ENCODE measurements at regions not wholly inside any gene's neighbourhood (a gene's known extent, or its start where the extent isn't known, plus 50 kb on each side); places are given as distances from the start of the nearest gene placed in this dataset.

GRCh38 chr5:33182986-33183385 lies 257.8 kb upstream of the TARS1 start:
- no peaks in the 10 kb centered on the region for H3K4me1 ChIP-seq
- intact Hi-C loops (cut with DNase I; ENCODE audit: low total_unique reads) (no loop called here), in situ Hi-C loops (cut with MboI; ENCODE audit: low sequenced_read_pairs in 4 of 4) (no loop called here)
- TF ChIP-seq POLR2A (IDR thresholded peaks at IDR 0.05): no peak
- TF ChIP-seq, protein P1, sequence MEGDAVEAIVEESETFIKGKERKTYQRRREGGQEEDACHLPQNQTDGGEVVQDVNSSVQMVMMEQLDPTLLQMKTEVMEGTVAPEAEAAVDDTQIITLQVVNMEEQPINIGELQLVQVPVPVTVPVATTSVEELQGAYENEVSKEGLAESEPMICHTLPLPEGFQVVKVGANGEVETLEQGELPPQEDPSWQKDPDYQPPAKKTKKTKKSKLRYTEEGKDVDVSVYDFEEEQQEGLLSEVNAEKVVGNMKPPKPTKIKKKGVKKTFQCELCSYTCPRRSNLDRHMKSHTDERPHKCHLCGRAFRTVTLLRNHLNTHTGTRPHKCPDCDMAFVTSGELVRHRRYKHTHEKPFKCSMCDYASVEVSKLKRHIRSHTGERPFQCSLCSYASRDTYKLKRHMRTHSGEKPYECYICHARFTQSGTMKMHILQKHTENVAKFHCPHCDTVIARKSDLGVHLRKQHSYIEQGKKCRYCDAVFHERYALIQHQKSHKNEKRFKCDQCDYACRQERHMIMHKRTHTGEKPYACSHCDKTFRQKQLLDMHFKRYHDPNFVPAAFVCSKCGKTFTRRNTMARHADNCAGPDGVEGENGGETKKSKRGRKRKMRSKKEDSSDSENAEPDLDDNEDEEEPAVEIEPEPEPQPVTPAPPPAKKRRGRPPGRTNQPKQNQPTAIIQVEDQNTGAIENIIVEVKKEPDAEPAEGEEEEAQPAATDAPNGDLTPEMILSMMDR (IDR thresholded peaks at IDR 0.05 in 4 of 5, conservative IDR thresholded peaks at IDR 0.05 in 1 of 5): no peak
- ATAC-seq (no peak), DNase-seq (no peak)
- H3K9me3 ChIP-seq: no peaks in the 10 kb centered on the region
- no peak overlapping the region for H3K27ac ChIP-seq
- H3K4me3 ChIP-seq: no peak overlapping the region
- no peaks in the 10 kb centered on the region for H3K36me3 ChIP-seq
- H3K27me3 ChIP-seq: no peaks in the 10 kb centered on the region

DNA sequence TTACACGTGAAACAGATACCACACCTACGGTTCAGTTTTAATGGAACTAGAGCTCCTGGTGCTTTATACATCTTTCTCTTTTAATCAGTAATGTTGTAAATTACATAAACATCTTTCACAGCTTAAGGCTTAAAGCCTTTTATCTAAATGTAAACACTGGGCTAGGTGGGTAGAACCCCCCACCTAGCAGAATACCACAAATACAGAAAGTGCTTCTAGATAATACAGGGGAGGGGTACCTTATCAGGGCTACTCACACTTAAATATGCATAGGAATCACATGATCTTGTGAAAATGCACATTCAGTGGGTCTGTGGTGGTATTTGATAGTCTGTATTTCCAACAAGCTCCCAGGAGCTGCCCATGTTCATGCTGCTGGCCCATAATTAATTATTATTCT lies 256.4 kb upstream of the TARS1 start:
- Histone ChIP-seq H3K27ac (no peak overlapping the region), H3K4me1 (no peaks in the 10 kb centered on the region), H3K9me3 (no peaks in the 10 kb centered on the region), H3K36me3 (no peaks in the 10 kb centered on the region), H3K4me3 (no peak overlapping the region), H3K27me3 (no peaks in the 10 kb centered on the region)
- DNase-seq: no peak
- in situ Hi-C loops (cut with MboI; ENCODE audit: low sequenced_read_pairs in 4 of 4): no loop called here
- ATAC-seq: no peak
- TF ChIP-seq, protein P1 (IDR thresholded peaks at IDR 0.05 in 4 of 5, conservative IDR thresholded peaks at IDR 0.05 in 1 of 5): no peak
- TF ChIP-seq POLR2A (IDR thresholded peaks at IDR 0.05): no peak
- intact Hi-C loops (cut with DNase I; ENCODE audit: low total_unique reads): no loop called here

DNA sequence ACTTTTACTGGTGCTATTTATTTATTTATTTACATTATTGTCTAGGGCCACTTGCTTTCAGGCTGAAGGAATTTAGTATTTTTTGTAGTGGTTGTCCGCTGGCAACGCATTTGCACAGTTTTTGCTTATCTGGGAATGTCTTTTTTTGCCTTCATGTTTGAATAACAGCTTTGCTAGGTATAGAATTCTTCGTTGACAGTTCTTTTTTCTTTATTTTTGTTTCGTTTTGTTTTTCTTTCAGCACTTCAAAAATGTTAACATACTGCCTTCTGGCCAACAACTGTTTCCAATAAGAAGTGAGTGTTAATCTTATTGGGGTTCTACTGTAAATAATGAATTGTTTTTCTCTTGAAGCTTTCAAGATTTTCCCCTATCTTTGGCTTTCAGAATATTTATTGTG lies 252.7 kb upstream of the TARS1 start:
- no peak for ATAC-seq
- intact Hi-C loops (cut with DNase I; ENCODE audit: low total_unique reads) (no loop called here), in situ Hi-C loops (cut with MboI; ENCODE audit: low sequenced_read_pairs in 4 of 4) (no loop called here)
- Histone ChIP-seq H3K9me3 (no peaks in the 10 kb centered on the region), H3K4me1 (no peaks in the 10 kb centered on the region), H3K27ac (no peak overlapping the region), H3K27me3 (no peaks in the 10 kb centered on the region), H3K4me3 (no peak overlapping the region), H3K36me3 (no peaks in the 10 kb centered on the region)
- no peak for DNase-seq
- no peak for TF ChIP-seq POLR2A (IDR thresholded peaks at IDR 0.05)
- TF ChIP-seq, protein P1 (IDR thresholded peaks at IDR 0.05 in 4 of 5, conservative IDR thresholded peaks at IDR 0.05 in 1 of 5): no peak

GRCh38 chr5:33194914-33195313 lies 245.9 kb upstream of the TARS1 start:
- no peak overlapping the region for H3K4me3 ChIP-seq
- no peaks in the 10 kb centered on the region for H3K27me3 ChIP-seq
- TF ChIP-seq POLR2A (IDR thresholded peaks at IDR 0.05): no peak
- TF ChIP-seq, protein P1 (IDR thresholded peaks at IDR 0.05 in 4 of 5, conservative IDR thresholded peaks at IDR 0.05 in 1 of 5): no peak
- intact Hi-C loops (cut with DNase I; ENCODE audit: low total_unique reads) (no loop called here), in situ Hi-C loops (cut with MboI; ENCODE audit: low sequenced_read_pairs in 4 of 4) (no loop called here)
- no peaks in the 10 kb centered on the region for H3K4me1 ChIP-seq
- no peak for DNase-seq
- H3K27ac ChIP-seq: no peak overlapping the region
- no peaks in the 10 kb centered on the region for H3K9me3 ChIP-seq
- no peaks in the 10 kb centered on the region for H3K36me3 ChIP-seq
- ATAC-seq: no peak

GRCh38 chr5:33195431-33196165 lies 245.2 kb upstream of the TARS1 start:
- H3K27ac ChIP-seq: no peak overlapping the region
- no peak for ATAC-seq

More at GRCh38 chr5:33195431-33196165, 245.2 kb upstream of the TARS1 start:
- H3K4me3 ChIP-seq: no peak overlapping the region
- H3K9me3 ChIP-seq: no peaks in the 10 kb centered on the region
- intact Hi-C loops (cut with DNase I; ENCODE audit: low total_unique reads) (no loop called here), in situ Hi-C loops (cut with MboI; ENCODE audit: low sequenced_read_pairs in 4 of 4) (no loop called here)
- no peaks in the 10 kb centered on the region for H3K27me3 ChIP-seq
- no peak for DNase-seq
- TF ChIP-seq, protein P1 (IDR thresholded peaks at IDR 0.05 in 4 of 5, conservative IDR thresholded peaks at IDR 0.05 in 1 of 5): no peak
- TF ChIP-seq POLR2A (IDR thresholded peaks at IDR 0.05): no peak
- H3K36me3 ChIP-seq: no peaks in the 10 kb centered on the region
- H3K4me1 ChIP-seq: no peaks in the 10 kb centered on the region
